Liver (tissue), 3 donors: ENCODE measurements at regions not wholly inside any gene's neighbourhood (a gene's known extent, or its start where the extent isn't known, plus 50 kb on each side); places are given as distances from the start of the nearest gene placed in this dataset.

Experiments used
- ATF3 ChIP-seq: IDR thresholded peaks from 2 replicates; pipeline ENCODE4 v1.6.1; 2016; ENCODE audit warnings: antibody characterized with exemption
- CTCF ChIP-seq: fragments of 150-350 bp; IDR thresholded peaks from 2 replicates; pipeline ENCODE4 v1.5.1; 2017; ENCODE audit warnings: improper control_type of control experiment, low read depth, low read length; ENCODE audit not compliant: missing input control
- GABPA ChIP-seq, 2 donors: IDR thresholded peaks in 1 of 2; conservative IDR thresholded peaks in 1 of 2; 2 replicates each; pipeline ENCODE4 v1.6.1; 2016; ENCODE audit warnings: antibody characterized with exemption in 2 of 2, mild to moderate bottlenecking in 1 of 2, moderate library complexity in 1 of 2
- JUND ChIP-seq, 2 donors: IDR thresholded peaks; 2 replicates each; pipeline ENCODE4 v1.6.1; 2016; ENCODE audit warnings: antibody characterized with exemption in 2 of 2
- RAD21 ChIP-seq, 2 donors: IDR thresholded peaks; 2 replicates each; pipeline ENCODE4 v1.6.1; 2016; ENCODE audit warnings: antibody characterized with exemption in 2 of 2, mild to moderate bottlenecking in 2 of 2
- REST ChIP-seq: IDR thresholded peaks from 2 replicates; pipeline ENCODE4 v1.6.1; 2016; ENCODE audit warnings: antibody characterized with exemption, mild to moderate bottlenecking
- RXRA ChIP-seq, 2 donors: IDR thresholded peaks; 2 replicates each; pipeline ENCODE4 v1.6.1; 2017 to 2018; ENCODE audit warnings: antibody characterized with exemption in 2 of 2, mild to moderate bottlenecking in 1 of 2
- YY1 ChIP-seq: IDR thresholded peaks from 2 replicates; pipeline ENCODE4 v1.6.1; 2016; ENCODE audit warnings: antibody characterized with exemption, mild to moderate bottlenecking
- donor health status: healthy.
- donor health status: healthy.

GRCh38 chr16:5468488-5468887 is 370.9 kb upstream of the EEF2KMT start:
- TF ChIP-seq REST = no peak
- no peak for TF ChIP-seq CTCF
- no peak for TF ChIP-seq RAD21 (IDR thresholded peaks at IDR 0.05)
- TF ChIP-seq GABPA (IDR thresholded peaks at IDR 0.05 in 1 of 2, conservative IDR thresholded peaks at IDR 0.05 in 1 of 2) = no peak
- no peak for TF ChIP-seq RXRA (IDR thresholded peaks at IDR 0.05)
- no peak for TF ChIP-seq JUND (IDR thresholded peaks at IDR 0.05)
- TF ChIP-seq ATF3 = no peak
- TF ChIP-seq YY1 = no peak
